Choroid plexus epithelial cell (primary cell): ENCODE measurements at regions not wholly inside any gene's neighbourhood (a gene's known extent, or its start where the extent isn't known, plus 50 kb on each side); places are given as distances from the start of the nearest gene placed in this dataset.

Experiments
- DNase-seq: peaks from one replicate; pipeline ENCODE4 v3.0.0-alpha.2; 2010; ENCODE audit warnings: low read depth
- H3K4me3 ChIP-seq: 2 replicates; pipeline ENCODE4 v1.5.1; 2011; ENCODE audit warnings: low read depth, mild to moderate bottlenecking, control low read depth, low read length, moderate library complexity
- TF ChIP-seq, protein P1 (sequence below): conservative IDR thresholded peaks from 2 replicates; pipeline ENCODE4 v1.5.1; 2011; ENCODE audit warnings: low read depth, mild to moderate bottlenecking, control low read depth, inconsistent platforms, low read length, moderate library complexity

DNA sequence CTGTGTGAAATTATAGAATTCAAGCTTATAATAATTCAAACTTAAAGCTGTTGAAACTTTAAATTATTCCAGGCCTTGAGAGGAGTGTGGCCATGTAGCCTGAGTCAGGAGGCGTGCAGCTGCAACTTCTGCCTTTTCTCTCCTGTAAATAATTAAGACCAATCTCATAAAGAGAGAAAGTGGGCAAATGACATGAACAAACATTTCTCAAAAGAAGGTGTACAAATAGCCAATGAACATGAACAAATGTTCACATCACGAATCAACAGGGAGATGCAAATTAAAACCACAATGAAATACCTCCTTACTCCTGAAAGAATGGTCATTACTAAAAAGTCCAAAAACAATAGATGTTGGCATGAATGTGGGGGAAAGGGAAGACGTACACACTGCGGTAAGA is 149.1 kb upstream of the MYCN start:
- TF ChIP-seq, protein P1, sequence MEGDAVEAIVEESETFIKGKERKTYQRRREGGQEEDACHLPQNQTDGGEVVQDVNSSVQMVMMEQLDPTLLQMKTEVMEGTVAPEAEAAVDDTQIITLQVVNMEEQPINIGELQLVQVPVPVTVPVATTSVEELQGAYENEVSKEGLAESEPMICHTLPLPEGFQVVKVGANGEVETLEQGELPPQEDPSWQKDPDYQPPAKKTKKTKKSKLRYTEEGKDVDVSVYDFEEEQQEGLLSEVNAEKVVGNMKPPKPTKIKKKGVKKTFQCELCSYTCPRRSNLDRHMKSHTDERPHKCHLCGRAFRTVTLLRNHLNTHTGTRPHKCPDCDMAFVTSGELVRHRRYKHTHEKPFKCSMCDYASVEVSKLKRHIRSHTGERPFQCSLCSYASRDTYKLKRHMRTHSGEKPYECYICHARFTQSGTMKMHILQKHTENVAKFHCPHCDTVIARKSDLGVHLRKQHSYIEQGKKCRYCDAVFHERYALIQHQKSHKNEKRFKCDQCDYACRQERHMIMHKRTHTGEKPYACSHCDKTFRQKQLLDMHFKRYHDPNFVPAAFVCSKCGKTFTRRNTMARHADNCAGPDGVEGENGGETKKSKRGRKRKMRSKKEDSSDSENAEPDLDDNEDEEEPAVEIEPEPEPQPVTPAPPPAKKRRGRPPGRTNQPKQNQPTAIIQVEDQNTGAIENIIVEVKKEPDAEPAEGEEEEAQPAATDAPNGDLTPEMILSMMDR, result no peak
- no peak for DNase-seq
- no peak overlapping the region for H3K4me3 ChIP-seq

DNA sequence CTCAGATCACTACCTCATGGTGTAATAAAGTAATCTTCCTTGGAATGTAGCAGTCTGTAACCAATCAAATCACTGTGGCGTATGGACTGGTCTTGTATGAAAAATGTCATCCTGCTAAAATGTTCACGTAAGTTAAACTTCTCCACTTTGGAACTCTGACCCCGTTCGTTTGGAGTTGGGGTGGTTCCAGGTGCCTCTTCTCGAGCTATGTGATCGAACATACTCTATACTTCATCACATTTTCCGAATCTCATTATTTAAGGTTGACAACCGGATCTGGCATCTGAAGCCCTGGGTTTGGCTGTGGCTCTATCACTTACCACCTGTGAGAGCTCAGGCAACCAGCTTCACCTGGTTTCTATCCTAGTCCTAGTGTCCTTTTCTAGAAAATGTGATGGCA is 148.0 kb upstream of the MYCN start:
- TF ChIP-seq, protein P1, result no peak
- no peak for DNase-seq

DNA sequence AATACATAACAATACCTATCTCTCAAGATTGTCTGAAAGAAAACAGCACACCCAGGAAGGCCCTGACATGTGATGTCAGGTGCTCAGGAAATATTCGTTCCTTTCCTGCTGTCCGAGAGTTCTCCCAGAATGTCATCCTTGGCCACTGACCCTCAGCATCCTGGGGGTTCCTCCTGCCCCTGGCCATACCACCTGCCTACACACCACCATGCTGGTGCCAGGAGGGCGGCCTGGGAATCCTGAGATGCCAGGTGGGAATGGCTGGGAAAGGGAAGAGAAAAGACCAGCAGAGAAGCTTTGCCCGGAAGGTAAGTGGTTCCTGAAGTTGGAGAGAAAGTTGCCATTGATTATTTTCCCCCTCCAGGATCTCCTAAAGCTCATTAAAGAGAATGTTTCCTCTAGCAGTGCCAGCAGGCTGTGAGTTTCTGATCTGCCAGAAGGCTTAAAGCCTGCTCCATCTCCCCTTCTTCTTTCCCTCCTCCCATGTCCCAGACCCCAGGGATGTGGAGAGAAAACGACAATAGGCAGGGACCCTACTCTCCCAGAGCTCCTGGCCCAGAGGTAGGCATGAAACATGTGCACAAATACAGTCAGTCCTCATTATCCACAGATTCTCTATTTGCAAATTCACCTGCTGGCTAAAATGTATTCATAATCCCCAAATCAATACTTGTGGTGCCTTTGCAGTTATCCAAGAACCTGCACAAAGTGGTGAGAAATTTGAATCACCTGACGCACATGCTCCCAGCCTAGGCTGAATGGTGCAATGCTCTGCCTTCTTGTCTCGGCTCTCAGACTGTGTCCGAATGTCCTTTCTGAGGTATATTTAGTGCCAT is 147.1 kb upstream of the MYCN start:
- TF ChIP-seq, protein P1, result no peak
- H3K4me3 ChIP-seq, result no peak overlapping the region

More for the DNA sequence above, 148.0 kb upstream of the MYCN start:
- no peak overlapping the region for H3K4me3 ChIP-seq

DNA sequence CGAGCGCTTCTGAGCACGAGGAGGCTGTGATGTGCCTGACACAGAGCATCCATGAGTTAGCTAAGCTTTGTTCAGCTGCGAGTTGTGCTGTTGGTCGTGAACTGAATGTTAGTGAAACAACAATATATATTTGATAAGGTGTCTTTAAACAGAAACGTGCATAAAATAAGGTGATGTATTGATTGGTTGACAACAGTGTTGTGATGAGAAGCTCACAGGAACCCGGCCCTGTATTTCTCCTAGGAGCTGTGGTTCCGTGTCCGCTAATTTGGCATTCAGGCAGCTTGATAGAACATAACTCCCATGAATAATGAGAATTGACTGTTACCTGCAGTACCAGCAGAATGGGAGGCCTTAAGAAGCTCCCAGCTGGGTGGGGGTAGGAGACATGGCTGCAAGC is 146.4 kb upstream of the MYCN start:
- TF ChIP-seq, protein P1, result no peak
- no peak overlapping the region for H3K4me3 ChIP-seq
- no peak for DNase-seq

More for the DNA sequence above, 147.1 kb upstream of the MYCN start:
- DNase-seq, result no peak

DNA sequence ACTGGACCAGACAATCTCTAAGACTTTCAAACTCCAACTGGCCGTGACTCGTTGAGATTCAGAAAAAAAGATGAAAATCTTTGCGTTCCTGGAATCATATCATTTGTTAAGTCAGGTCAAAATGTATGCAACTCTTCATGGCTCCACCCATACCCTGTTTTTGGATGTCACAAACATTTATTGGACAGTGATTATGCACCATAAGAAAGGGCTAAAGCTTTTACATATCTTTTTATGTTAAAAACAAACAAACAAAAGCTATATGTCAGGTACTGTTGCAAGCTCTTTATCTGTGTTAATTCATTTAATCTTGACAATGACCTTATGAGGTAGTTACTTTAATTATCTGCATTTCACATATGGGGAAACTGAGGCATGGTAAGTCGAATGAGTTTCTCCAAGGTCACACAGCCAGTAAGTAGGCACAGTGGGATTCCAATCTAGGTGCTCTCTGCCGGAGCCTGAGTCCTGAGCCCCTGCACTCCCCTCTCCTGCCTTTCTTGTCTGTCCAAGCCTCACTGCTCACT is 145.7 kb upstream of the MYCN start:
- no peak for DNase-seq
- TF ChIP-seq, protein P1, result no peak
- no peak overlapping the region for H3K4me3 ChIP-seq

DNA sequence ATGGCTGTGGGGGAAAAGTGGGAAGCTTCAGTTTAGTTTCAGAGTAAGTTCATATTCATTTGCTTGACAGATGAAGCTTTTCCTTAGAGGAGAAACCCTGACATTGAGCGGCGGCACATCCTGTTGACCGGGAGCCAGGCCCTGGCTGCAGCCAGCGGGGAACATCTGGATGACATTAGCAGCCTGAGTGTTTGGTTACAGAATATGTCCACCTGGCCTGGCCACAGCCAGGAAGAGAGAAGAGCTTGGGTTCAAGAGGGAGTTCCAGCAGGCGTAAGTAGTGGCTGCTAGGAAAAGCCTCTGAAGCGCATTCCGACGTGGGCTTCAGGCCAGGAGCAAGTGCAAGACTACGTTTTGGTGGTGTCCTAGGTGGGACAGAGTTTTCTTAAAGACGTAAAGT is 144.9 kb upstream of the MYCN start:
- TF ChIP-seq, protein P1, result no peak
- no peak overlapping the region for H3K4me3 ChIP-seq
- DNase-seq, result no peak
